Loucy (cell line): ENCODE measurements at regions not wholly inside any gene's neighbourhood (a gene's known extent, or its start where the extent isn't known, plus 50 kb on each side); places are given as distances from the start of the nearest gene placed in this dataset.

Experiments
- EZH2phosphoT487 ChIP-seq: fragments of 200-600 bp; IDR thresholded peaks from 2 replicates; pipeline ENCODE4 v1.6.1; 2018; ENCODE audit warnings: antibody characterized with exemption, mild to moderate bottlenecking, moderate library complexity, borderline replicate concordance
- TF ChIP-seq, protein P1 (sequence below): fragments of 200-600 bp; sonication (generic); conservative IDR thresholded peaks from 2 replicates; pipeline ENCODE4 v1.5.1; 2014; ENCODE audit warnings: mild to moderate bottlenecking, antibody characterized with exemption, low read length

DNA sequence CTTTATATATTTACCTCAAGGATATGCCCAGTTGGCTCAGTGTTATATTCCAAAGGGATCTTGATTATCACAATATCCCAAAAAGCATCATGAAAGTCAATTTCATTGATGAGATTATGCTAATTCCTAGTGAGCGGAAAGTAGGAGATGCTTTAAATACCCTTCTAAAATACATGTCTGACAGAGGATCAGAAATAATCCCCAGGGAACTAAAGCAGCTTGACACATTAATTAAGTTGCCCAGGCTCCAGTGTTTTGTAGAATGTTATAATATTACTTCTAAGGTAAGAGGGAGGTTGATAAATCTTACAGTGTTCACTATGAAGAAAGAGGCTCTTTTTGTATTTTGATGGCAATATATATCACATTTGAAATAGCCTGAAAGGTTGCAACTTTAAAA, 767.5 kb upstream of the ROBO1 start:
- TF ChIP-seq, protein P1, sequence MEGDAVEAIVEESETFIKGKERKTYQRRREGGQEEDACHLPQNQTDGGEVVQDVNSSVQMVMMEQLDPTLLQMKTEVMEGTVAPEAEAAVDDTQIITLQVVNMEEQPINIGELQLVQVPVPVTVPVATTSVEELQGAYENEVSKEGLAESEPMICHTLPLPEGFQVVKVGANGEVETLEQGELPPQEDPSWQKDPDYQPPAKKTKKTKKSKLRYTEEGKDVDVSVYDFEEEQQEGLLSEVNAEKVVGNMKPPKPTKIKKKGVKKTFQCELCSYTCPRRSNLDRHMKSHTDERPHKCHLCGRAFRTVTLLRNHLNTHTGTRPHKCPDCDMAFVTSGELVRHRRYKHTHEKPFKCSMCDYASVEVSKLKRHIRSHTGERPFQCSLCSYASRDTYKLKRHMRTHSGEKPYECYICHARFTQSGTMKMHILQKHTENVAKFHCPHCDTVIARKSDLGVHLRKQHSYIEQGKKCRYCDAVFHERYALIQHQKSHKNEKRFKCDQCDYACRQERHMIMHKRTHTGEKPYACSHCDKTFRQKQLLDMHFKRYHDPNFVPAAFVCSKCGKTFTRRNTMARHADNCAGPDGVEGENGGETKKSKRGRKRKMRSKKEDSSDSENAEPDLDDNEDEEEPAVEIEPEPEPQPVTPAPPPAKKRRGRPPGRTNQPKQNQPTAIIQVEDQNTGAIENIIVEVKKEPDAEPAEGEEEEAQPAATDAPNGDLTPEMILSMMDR: no peak
- TF ChIP-seq EZH2phosphoT487: no peak
